Anterior cingulate cortex (tissue), 58 donors: ENCODE measurements at regions not wholly inside any gene's neighbourhood (a gene's known extent, or its start where the extent isn't known, plus 50 kb on each side); places are given as distances from the start of the nearest gene placed in this dataset.
A peak's percentile ranks its signal among the peaks of the same experiment; 100 is the strongest.

Experiments used
- DNase-seq, 58 donors: peaks; one replicate each; lab custom pipeline; 2025; lab: John Stamatoyannopoulos, UW

DNA sequence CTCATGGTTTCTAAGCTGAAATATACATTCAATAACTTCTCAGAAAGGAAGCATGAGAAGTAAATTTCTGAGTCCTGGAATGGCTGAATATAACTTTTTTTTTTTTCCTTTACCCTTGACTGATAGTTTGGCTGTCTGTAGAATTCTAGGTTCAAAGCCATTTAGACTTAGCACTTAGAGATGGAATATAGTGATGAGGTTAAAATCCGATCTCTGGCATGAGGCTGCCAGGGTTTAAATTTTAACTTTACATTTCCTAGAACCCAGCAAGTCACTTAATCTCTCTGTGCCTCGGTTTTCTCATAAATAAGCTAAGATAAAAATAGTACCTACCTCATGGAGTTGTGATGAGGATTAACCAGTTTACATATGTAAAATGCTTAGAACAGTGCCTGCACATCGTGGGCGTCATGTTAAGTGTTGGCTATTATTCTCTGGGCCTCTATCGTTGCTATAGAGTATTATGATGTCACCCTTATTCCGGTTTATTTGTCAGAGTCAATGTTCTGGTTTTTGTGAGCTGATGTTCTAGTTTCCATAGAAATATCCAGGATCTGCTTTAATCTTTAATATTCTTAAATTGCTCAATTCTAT is 199.8 kb upstream of the TLE3 start:
- no peak for DNase-seq

GRCh38 chr15:70294731-70295305 is 197.1 kb upstream of the TLE3 start:
- DNase-seq, result no peak

- no peak for DNase-seq
Observed at GRCh38 chr15:70293591-70294470, 196.1 kb upstream of the TLE3 start.

- no peak for DNase-seq
Observed at GRCh38 chr15:70293138-70293537, 195.4 kb upstream of the TLE3 start.

- DNase-seq, result no peak
Observed at GRCh38 chr15:70292076-70292760, 194.5 kb upstream of the TLE3 start.

GRCh38 chr15:70291305-70292075 is 193.8 kb upstream of the TLE3 start:
- DNase-seq, result no peak

GRCh38 chr15:70290708-70291107 is 193.0 kb upstream of the TLE3 start:
- DNase-seq, result no peak

DNA sequence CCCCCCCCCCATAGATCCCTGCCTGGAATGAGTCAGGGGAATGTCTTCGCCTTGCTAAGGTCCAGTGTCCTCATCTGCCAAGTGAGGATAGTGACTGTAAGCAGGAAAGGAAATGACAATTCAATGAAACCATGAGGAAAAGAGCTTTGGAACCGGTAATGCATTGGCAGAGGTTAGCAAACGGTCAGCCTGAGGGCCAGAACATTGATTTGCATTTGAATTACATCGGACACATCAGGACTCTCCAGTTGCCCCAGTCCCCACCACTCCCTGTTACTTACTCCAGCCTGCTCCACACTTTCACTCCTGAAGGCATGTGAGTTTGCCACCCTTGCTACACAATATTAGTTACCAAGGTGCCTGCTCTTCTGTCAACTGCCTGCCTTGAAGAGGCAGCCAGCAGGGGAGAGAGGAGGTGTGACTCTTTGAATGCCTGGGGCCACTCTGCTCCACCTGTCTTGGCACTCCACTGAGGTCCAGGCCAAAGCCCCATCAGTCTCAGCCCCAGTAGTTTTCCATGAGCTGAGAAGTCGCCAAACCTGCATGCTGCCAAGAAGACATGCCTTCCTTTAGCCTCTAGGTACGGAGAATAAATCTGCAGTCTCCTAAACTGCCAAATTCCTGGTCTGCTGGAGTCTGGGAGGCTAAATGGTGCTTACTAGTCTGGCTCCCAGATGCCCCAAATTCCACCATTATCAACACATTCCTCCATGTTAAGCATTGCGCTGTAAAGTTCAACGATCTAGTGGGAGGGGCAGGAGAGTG is 191.7 kb upstream of the TLE3 start:
- DNase-seq, result no peak

DNA sequence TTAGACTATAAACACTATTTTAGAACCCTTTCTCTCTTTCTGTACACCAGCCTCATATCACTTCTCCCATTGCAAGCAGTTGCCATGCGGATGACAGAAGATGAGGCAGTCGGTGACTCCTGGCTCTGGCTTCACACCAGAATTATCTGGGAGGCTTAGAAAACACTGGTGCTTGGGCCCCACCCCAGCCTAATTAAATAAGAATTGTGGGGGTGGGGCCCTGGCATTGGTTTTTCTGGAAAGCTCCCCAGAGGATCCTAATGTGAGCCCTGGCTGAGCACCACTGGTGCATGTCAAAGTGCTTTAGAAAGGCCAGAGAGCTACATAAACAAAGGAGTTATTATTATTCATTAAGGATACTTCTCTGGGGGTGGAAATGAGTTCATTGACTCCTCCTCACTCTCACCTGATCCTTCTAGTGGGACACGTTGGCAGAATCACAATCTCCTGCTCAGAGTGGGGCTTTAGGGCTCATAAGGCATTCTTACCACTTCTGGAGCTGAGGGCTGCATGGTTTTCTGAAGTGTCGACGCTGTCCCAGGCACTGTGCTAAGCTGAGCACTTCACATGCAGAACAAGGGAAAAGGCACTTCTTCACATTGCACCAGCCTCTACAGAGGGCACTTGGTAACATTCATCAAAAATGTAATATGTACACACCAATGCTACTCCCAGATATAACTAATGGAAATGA is 188.5 kb upstream of the TLE3 start:
- DNase-seq, result no peak

DNA sequence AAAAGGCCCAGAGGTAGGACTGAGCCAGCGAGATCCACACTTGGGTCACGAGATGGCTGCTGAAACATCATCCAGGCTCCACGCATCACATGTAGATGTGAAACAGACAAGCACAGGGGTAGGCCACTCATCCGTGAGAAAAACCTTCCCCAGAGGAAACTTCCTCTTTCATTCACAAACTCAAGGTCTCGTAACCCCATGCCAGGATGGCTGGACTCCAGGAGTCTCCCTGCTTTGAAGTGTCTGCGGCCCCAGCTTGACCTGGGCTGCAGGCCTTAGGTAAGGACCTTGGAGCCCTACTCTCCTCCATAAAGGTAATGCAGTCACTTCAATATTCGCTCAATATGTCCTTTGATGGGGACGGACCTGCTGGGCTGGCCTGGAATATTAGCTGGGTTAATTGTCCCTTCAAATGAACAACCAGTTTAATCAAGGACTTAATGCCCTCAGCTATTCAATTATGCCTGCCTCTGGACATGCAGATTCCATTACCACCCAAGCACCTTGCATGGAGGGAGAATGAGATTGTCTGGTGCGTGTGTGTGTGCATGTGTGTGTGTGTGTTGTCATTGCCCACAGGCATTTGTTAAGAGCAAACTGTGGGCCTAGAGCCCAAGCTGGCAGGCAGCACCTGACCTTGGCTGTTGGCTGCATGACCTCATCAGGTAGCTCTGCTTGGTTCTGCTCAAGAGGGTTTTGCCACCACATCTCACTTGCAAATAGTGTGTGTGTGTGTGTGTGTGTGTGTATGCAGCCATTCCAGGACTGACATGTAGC is 186.9 kb upstream of the TLE3 start:
- peak in 5 of 58 donors; percentile 9 to 21 (median 15) for DNase-seq

- no peak for DNase-seq
Observed at GRCh38 chr15:70283511-70283910, 185.8 kb upstream of the TLE3 start.

- peak in 1 of 58 donors; percentile 8 for DNase-seq
Observed at GRCh38 chr15:70281811-70282307, 184.1 kb upstream of the TLE3 start.

DNA sequence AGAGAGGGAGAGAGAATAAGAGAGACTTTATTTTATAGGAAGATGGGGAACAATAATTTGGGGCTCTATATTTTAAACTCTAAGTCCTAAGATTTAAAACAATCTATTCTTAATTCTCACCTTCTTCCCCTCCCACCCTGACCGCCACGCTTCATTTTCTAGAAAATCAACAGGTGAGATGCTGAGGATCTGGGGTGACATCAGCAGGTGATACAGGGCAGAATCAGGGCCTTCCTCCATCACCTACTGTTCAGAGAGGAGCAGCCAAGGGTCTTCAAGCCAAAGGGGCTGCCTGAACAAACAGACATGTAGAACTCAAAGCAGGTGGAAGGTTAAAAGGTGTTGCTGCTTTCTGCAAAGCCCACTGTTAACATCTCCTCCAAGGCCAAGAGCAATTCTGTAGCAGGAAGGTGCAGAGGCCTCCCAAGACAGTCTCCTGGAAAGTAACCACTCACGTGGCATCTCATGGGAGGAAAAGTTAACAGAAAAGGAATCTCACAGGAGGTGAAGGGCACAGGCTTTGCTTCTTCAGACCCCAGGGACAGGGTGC is 183.6 kb upstream of the TLE3 start:
- no peak for DNase-seq

- DNase-seq, result no peak
Observed at GRCh38 chr15:70280781-70281180, 183.1 kb upstream of the TLE3 start.

DNA sequence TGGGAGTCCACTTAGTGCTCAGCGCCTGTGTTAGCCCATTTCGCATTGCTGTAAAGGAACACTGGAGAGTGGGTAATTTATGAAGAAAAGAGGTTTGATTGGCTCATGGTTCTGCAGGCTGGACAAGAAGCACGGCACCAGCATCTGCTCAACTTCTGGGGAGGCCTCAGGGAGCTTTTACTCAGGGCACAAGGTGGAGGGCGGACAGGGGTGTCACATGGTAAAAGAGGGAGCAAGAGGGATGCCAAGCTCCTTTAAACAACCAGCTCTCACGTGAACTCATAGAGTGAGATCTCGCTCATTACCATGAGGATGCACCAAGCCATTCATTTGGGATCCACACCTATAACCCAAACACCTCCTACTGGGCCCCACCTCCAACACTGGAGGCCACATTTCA is 181.4 kb upstream of the TLE3 start:
- DNase-seq, result no peak

GRCh38 chr15:70278644-70279043 is 180.9 kb upstream of the TLE3 start:
- no peak for DNase-seq

GRCh38 chr15:70277556-70277955 is 179.8 kb upstream of the TLE3 start:
- no peak for DNase-seq

- no peak for DNase-seq
Observed at GRCh38 chr15:70276401-70276800, 178.7 kb upstream of the TLE3 start.
